Fibroblast of mammary gland (primary cell): ENCODE measurements at regions not wholly inside any gene's neighbourhood (a gene's known extent, or its start where the extent isn't known, plus 50 kb on each side); places are given as distances from the start of the nearest gene placed in this dataset.

Source experiments
- DNase-seq: peaks from one replicate; pipeline ENCODE4 v3.0.0-alpha.2; 2010; ENCODE audit warnings: low read depth
- H3K4me3 ChIP-seq: 2 replicates; pipeline ENCODE4 v1.5.1; 2011; ENCODE audit warnings: low read depth, mild to moderate bottlenecking, low read length, moderate library complexity; ENCODE audit not compliant: control insufficient read depth
- CTCF ChIP-seq: conservative IDR thresholded peaks from 2 replicates; pipeline ENCODE4 v1.5.1; 2011; ENCODE audit warnings: low read depth, low read length, inconsistent platforms; ENCODE audit not compliant: control insufficient read depth, insufficient read depth

GRCh38 chr2:193900292-193900691, 1705.6 kb upstream of the TMEFF2 start:
- DNase-seq = no peak
- TF ChIP-seq CTCF = no peak
- no peak overlapping the region for H3K4me3 ChIP-seq

GRCh38 chr2:193895226-193895625, 1700.5 kb upstream of the TMEFF2 start:
- DNase-seq = no peak
- no peak for TF ChIP-seq CTCF

GRCh38 chr2:193894081-193894480, 1699.3 kb upstream of the TMEFF2 start:
- DNase-seq = no peak
- H3K4me3 ChIP-seq = no peak overlapping the region
- TF ChIP-seq CTCF = no peak

More at GRCh38 chr2:193895226-193895625, 1700.5 kb upstream of the TMEFF2 start:
- no peak overlapping the region for H3K4me3 ChIP-seq

GRCh38 chr2:193891023-193891422, 1696.3 kb upstream of the TMEFF2 start:
- TF ChIP-seq CTCF = no peak
- no peak for DNase-seq
- no peak overlapping the region for H3K4me3 ChIP-seq

- no peak overlapping the region for H3K4me3 ChIP-seq
- DNase-seq = no peak
- TF ChIP-seq CTCF = no peak
Measured at GRCh38 chr2:193885419-193885818, 1690.7 kb upstream of the TMEFF2 start.

GRCh38 chr2:193883820-193884219, 1689.1 kb upstream of the TMEFF2 start:
- H3K4me3 ChIP-seq = no peak overlapping the region
- TF ChIP-seq CTCF = no peak
- DNase-seq = no peak

- no peak for TF ChIP-seq CTCF
- no peak for DNase-seq
- no peak overlapping the region for H3K4me3 ChIP-seq
Measured at GRCh38 chr2:193876980-193877379, 1682.2 kb upstream of the TMEFF2 start.
